Cardiac fibroblast (primary cell): ENCODE measurements at regions not wholly inside any gene's neighbourhood (a gene's known extent, or its start where the extent isn't known, plus 50 kb on each side); places are given as distances from the start of the nearest gene placed in this dataset.

ENCODE experiments used
- DNase-seq, 2 donors: peaks; one replicate each; pipeline versions ENCODE4 v3.0.0 to v3.0.0-alpha.2; 2010; ENCODE audit warnings: low read depth in 2 of 2
- H3K4me3 ChIP-seq, 2 donors: replicated peaks in 1 of 2; 1 replicate in 1 of 2; 2 replicates in 1 of 2; pipeline ENCODE4 v1.5.1; 2011; ENCODE audit warnings: low read depth in 2 of 2, low read length in 2 of 2, mild to moderate bottlenecking in 2 of 2, moderate library complexity in 1 of 2
- CTCF ChIP-seq: IDR thresholded peaks from one replicate; pipeline ENCODE4 v1.5.1; 2011; ENCODE audit warnings: low read depth, mild to moderate bottlenecking, low read length, inconsistent platforms

GRCh38 chrX:126701380-126701779 lies 118.1 kb upstream of the PRR32 start:
- no peak overlapping the region for H3K4me3 ChIP-seq
- no peak for TF ChIP-seq CTCF
- DNase-seq = no peak

DNA sequence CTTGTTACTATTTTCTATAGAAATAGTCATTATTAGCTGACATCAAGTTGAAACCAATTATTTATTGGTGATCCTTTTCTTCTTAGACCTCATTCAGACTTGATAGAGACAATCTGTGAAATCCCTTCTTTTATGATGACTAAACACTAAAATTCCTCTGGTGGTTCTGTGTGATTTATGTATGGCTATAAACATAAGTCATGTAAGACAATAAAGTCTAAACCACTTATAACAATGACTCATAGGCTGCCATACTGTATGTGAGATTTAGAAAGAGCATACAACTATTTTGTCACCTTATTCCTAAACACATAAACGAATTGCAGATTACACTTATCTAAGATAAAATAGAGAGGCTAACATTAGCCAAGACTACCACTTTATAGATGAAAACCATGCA lies 101.1 kb upstream of the PRR32 start:
- H3K4me3 ChIP-seq = no peak overlapping the region
- no peak for TF ChIP-seq CTCF
- DNase-seq = no peak

GRCh38 chrX:126719208-126719607 lies 100.3 kb upstream of the PRR32 start:
- no peak for DNase-seq
- TF ChIP-seq CTCF = no peak
- no peak overlapping the region for H3K4me3 ChIP-seq

DNA sequence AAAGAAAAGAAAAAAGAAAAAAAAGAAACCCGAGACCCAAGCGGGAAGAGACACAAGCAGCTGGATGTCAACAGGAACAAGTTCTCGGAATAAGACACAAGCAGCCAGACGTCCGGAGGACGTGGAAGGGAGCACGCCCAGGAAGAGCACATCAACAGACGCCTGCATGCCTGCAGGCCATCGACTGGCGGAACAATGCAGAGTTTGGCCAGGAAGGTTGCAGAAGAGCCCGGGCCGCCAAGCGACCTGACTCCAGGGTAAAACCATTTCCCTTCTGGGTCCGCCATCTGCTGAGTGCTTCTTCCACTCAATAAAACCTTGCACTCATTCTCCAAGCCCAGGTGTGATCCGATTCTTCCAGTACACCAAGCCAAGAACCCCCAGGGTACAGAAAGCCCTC lies 95.6 kb upstream of the PRR32 start:
- no peak overlapping the region for H3K4me3 ChIP-seq
- no peak for DNase-seq
- no peak for TF ChIP-seq CTCF

DNA sequence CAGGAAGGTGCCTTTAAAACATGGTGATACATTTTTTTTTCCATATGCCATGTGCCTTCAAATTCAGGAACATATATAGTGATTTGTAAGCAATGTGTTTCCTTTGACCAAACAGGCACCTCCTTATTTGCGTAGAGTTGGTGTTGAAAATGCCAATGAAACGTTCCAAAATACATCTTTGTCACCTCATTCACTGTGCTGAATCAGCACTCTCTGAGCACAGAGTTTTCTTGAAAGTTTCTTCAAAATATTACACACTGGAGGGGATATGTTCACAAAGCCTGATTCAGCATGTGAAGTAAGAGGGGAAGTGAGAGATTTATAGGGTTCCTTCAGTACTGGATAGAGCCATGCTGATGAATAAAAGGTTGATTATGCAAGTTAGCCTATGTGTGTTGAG lies 85.7 kb upstream of the PRR32 start:
- no peak for TF ChIP-seq CTCF
- no peak for DNase-seq
- no peak overlapping the region for H3K4me3 ChIP-seq
